Mucosa of descending colon (tissue), 3 donors: ENCODE measurements at regions not wholly inside any gene's neighbourhood (a gene's known extent, or its start where the extent isn't known, plus 50 kb on each side); places are given as distances from the start of the nearest gene placed in this dataset.

Source experiments
- ATAC-seq: fragments of 200-7000 bp; cut with Tn5 transposase; one replicate; pipeline ENCODE4 v1.9.1; 2020; ENCODE audit warnings: mild to moderate bottlenecking, moderate library complexity
- DNase-seq, 3 donors: peaks; one replicate each; pipeline ENCODE4 v3.0.0-alpha.2; 2020
- H3K36me3 ChIP-seq: fragments of 200-600 bp; one replicate; pipeline ENCODE4 v1.8.0; 2021; ENCODE audit warnings: low read depth, mild to moderate bottlenecking
- H3K4me1 ChIP-seq: fragments of 200-600 bp; one replicate; pipeline ENCODE4 v1.8.0; 2021; ENCODE audit warnings: low read depth, mild to moderate bottlenecking
- H3K4me3 ChIP-seq: fragments of 200-600 bp; one replicate; pipeline ENCODE4 v1.8.0; 2021; ENCODE audit warnings: mild to moderate bottlenecking
- H3K9me3 ChIP-seq: fragments of 200-600 bp; one replicate; pipeline ENCODE4 v1.8.0; 2021; ENCODE audit warnings: mild to moderate bottlenecking
- intact Hi-C, 2 donors: fragments of 100-400 bp; cut with DNase I in 1 of 2; cut with micrococcal nuclease in 1 of 2; formaldehyde crosslinking; loops; one replicate each; pipeline versions ENCODE4 v1.11.0 to v1.11.1; 2022; cut with DNase I, micrococcal nuclease
- TF ChIP-seq, protein P1 (sequence below): fragments of 200-600 bp; IDR thresholded peaks from one replicate; pipeline ENCODE4 v1.8.0; 2022; ENCODE audit warnings: antibody characterized with exemption, mild to moderate bottlenecking
- donor health status: DM: no; HTN: no; CAD: no; lungs with moderate emphysema.
- donor health status: DM: no; HTN: no; CAD: no.
- donor health status: DM: no; HTN: yes; CAD: no.

DNA sequence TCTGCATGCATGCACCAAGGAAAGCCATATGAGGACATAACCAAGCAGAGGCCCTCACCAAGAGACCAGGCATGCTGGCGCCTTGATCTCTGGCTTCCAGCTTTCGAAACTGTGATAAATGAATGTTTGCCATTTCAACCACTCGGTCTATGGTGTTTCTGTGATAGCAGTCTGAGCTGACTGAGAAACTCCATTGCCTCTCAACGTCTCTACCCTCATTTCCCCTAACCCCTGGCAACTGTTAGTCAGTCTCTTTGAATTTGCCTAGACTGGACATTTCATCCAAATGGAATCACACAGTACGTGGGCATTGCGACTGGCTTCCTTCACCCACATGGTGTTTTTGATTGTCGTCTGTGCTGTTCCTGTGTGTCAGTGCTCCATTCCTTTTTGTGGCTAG lies 88.0 kb upstream of the MPHOSPH6 start:
- intact Hi-C loops: no loop called here
- Histone ChIP-seq H3K9me3 (no peaks in the 10 kb centered on the region), H3K36me3 (no peaks in the 10 kb centered on the region), H3K4me1 (no peaks in the 10 kb centered on the region), H3K4me3 (no peak overlapping the region)
- ATAC-seq (no peak), DNase-seq (no peak)
- TF ChIP-seq, protein P1, sequence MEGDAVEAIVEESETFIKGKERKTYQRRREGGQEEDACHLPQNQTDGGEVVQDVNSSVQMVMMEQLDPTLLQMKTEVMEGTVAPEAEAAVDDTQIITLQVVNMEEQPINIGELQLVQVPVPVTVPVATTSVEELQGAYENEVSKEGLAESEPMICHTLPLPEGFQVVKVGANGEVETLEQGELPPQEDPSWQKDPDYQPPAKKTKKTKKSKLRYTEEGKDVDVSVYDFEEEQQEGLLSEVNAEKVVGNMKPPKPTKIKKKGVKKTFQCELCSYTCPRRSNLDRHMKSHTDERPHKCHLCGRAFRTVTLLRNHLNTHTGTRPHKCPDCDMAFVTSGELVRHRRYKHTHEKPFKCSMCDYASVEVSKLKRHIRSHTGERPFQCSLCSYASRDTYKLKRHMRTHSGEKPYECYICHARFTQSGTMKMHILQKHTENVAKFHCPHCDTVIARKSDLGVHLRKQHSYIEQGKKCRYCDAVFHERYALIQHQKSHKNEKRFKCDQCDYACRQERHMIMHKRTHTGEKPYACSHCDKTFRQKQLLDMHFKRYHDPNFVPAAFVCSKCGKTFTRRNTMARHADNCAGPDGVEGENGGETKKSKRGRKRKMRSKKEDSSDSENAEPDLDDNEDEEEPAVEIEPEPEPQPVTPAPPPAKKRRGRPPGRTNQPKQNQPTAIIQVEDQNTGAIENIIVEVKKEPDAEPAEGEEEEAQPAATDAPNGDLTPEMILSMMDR: no peak

- Histone ChIP-seq H3K4me1 (no peaks in the 10 kb centered on the region), H3K4me3 (no peak overlapping the region), H3K36me3 (no peaks in the 10 kb centered on the region), H3K9me3 (no peaks in the 10 kb centered on the region)
- TF ChIP-seq, protein P1: no peak
- DNase-seq (no peak), ATAC-seq (no peak)
- intact Hi-C loops: no loop called here
These were observed 82.6 kb upstream of the MPHOSPH6 start for GRCh38 chr16:82252582-82252981.

DNA sequence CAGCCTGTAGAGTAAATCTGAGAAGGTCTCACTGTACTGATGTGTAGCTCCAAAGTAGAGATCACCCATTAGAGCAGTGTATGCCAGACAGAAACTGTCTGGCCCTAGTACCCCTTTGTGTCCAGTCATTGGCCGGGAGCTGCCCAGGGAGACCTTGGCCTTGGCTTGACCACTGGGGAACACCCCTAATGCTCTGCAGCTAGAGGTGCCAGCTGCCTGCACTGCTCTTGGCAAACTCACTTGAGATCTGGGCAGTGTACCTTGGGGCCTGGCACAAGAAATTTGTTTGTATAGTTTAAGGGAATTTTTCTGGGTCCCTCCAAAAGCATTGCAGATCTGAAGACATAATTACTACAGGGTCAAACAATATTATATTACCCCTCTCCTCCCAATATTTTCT lies 78.7 kb upstream of the MPHOSPH6 start:
- intact Hi-C loops: no loop called here
- Histone ChIP-seq H3K9me3 (no peaks in the 10 kb centered on the region), H3K36me3 (no peaks in the 10 kb centered on the region), H3K4me1 (no peaks in the 10 kb centered on the region), H3K4me3 (no peak overlapping the region)
- ATAC-seq (no peak), DNase-seq (no peak)
- TF ChIP-seq, protein P1: no peak

- intact Hi-C loops: no loop called here
- no peaks in the 10 kb centered on the region for H3K9me3 ChIP-seq
- DNase-seq (no peak), ATAC-seq (no peak)
- TF ChIP-seq, protein P1: no peak
- no peaks in the 10 kb centered on the region for H3K36me3 ChIP-seq
- H3K4me3 ChIP-seq: no peak overlapping the region
- H3K4me1 ChIP-seq: no peaks in the 10 kb centered on the region
These were observed 78.1 kb upstream of the MPHOSPH6 start for GRCh38 chr16:82248012-82248656.

GRCh38 chr16:82242201-82242600 lies 72.2 kb upstream of the MPHOSPH6 start:
- no peak overlapping the region for H3K4me3 ChIP-seq
- intact Hi-C loops: no loop called here
- DNase-seq: no peak
- no peaks in the 10 kb centered on the region for H3K4me1 ChIP-seq
- ATAC-seq: no peak
- no peaks in the 10 kb centered on the region for H3K9me3 ChIP-seq
- no peaks in the 10 kb centered on the region for H3K36me3 ChIP-seq
- TF ChIP-seq, protein P1: no peak

DNA sequence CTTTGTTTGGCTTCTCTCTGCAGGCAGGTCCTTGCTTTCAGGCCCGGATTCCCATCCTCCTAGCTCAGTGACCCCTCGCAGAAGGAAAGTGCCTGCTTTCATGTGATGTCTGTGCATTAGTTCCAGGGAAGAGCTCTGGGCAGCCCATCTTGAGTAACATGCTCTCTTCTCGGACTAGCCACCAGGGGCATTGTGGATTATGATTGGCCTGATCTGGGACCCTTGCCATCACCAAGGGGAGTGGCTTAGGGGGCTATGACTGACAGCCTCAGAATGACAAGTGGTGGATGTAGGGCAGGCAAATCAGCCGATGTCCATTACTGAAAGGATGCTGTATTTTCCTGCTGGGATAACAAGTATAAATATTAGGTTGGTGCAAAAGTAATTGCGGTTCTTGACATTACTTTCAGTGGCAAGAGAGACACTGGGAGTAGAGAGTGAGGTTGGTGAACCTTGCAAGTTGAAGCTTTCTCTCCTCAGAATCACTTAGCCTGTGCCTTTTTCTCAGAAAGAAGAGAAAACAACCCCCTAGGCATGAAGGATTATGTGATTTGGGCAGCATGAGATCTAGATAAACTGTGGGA lies 71.5 kb upstream of the MPHOSPH6 start:
- no peak overlapping the region for H3K4me3 ChIP-seq
- TF ChIP-seq, protein P1: no peak
- H3K9me3 ChIP-seq: no peaks in the 10 kb centered on the region
- no peak for ATAC-seq
- no peak for DNase-seq
- no peaks in the 10 kb centered on the region for H3K4me1 ChIP-seq
- H3K36me3 ChIP-seq: no peaks in the 10 kb centered on the region
- intact Hi-C loops: no loop called here
